ENCODE measurements at regions not wholly inside any gene's neighbourhood (a gene's known extent, or its start where the extent isn't known, plus 50 kb on each side); places are given as distances from the start of the nearest gene placed in this dataset.

DNA sequence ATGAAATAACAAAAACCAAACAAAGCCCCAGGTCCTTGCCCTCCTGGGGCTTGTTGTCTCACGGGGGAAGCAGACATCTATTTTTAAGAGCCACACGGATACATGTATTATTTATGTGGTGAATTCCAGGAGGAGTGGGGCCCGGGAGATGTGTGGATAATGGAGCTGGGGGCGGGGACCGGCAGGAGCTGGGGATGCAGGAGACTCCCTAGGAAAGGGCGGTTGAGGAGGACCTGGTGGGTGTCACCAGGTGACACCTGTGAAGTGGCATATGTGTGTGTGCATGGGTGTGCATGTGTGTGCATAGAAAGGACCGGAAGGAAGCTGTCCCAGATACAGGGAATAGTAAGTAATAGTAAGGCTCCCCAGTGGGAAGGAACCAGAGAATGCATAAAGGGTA lies 148.9 kb downstream of the URI1 start:
- Histone ChIP-seq H3K4ac (ENCODE audit: low read depth, low read length) (no peak overlapping the region), H2BK20ac (ENCODE audit: low read depth, low read length) (no peak overlapping the region), H3K27me3 (ENCODE audit: control insufficient read depth, insufficient read depth, low read length) (no peaks in the 10 kb centered on the region), H4K5ac (ENCODE audit: low read depth, low read length) (no peak overlapping the region), H3K4me3 (ENCODE audit: insufficient read depth, low read depth, low read length) (no peak overlapping the region), H3K9ac (ENCODE audit: low read depth, low read length) (no peak overlapping the region), H3K23ac (ENCODE audit: low read depth, low read length) (no peak overlapping the region), H2BK120ac (ENCODE audit: low read depth, low read length) (no peak overlapping the region), H3K9me1 (ENCODE audit: insufficient read depth, low read length) (no peaks in the 10 kb centered on the region), H3K4me1 (ENCODE audit: control insufficient read depth, insufficient read depth, low read length) (no peaks in the 10 kb centered on the region), H3K56ac (ENCODE audit: extremely low read depth, insufficient read depth, low read length) (no peak overlapping the region), H4K91ac (ENCODE audit: insufficient read depth, low read depth, low read length) (no peak overlapping the region), H3K79me1 (ENCODE audit: low read depth in 1 of 2, low read length in 2 of 2) (no peaks in the 10 kb centered on the region), H3K36me3 (ENCODE audit: control insufficient read depth, insufficient read depth, low read length) (no peaks in the 10 kb centered on the region), H3K14ac (replicated peaks; ENCODE audit: low read depth, low read length) (no peak overlapping the region), H2AFZ (replicated peaks; ENCODE audit: low read length, poor library complexity) (no peak overlapping the region), H4K20me1 (ENCODE audit: insufficient read depth, low read length) (no peaks in the 10 kb centered on the region), H3K9me3 (ENCODE audit: control insufficient read depth, insufficient read depth, low read length) (no peaks in the 10 kb centered on the region; the same call in 1 of the 2 replicates), H3K27ac (ENCODE audit: insufficient read depth, low read length) (no peak overlapping the region), H2AK9ac (replicated peaks; ENCODE audit: low read depth, low read length, poor library complexity) (no peak overlapping the region), H4K8ac (ENCODE audit: low read depth in 2 of 2, low read length in 2 of 2) (no peak overlapping the region), H2BK5ac (ENCODE audit: low read depth, low read length, poor library complexity, severe bottlenecking) (no peak overlapping the region), H3K18ac (ENCODE audit: low read depth, low read length) (no peak overlapping the region), H2BK15ac (ENCODE audit: low read depth, low read length) (no peak overlapping the region), H2AK5ac (ENCODE audit: low read depth, low read length) (no peak overlapping the region), H3K4me2 (ENCODE audit: low read depth, low read length) (no peak overlapping the region)
- 72% methylated on average over 2 of the region's 7 CpGs; no CpG with 5 or more reads in 1 of the 2 experiments for WGBS, 2 experiments (ENCODE audit: extremely low coverage in 2 of 2, insufficient read length in 1 of 2)
- dilution Hi-C loops (cut with HindIII; ENCODE audit: low sequenced_read_pairs, unreplicated experiment), result no loop called here
- ATAC-seq (ENCODE audit: low read depth) (no peak), DNase-seq (no peak)
- intact Hi-C loops (cut with micrococcal nuclease), result no loop called here
- BruUV-seq (replicated peaks), result no TSS peak
- in situ Hi-C loops (cut with MboI; ENCODE audit: low sequenced_read_pairs), result no loop called here
- TF ChIP-seq POLR2A (IDR thresholded peaks at IDR 0.05; ENCODE audit: low read depth, low read length), result no peak
- TF ChIP-seq CHD1 (IDR thresholded peaks at IDR 0.05; ENCODE audit: low read depth, low read length), result no peak
- TF ChIP-seq NFE2L2 (IDR thresholded peaks at IDR 0.05; ENCODE audit: low read depth, low read length), result no peak
- TF ChIP-seq MXI1 (IDR thresholded peaks at IDR 0.05; ENCODE audit: borderline replicate concordance, low read depth, low read length), result no peak
- no peak for TF ChIP-seq RFX5 (IDR thresholded peaks at IDR 0.05; ENCODE audit: low read depth, low read length)
- TF ChIP-seq FOS (IDR thresholded peaks at IDR 0.05; ENCODE audit: low read depth, low read length), result no peak
- TF ChIP-seq RAD21 (IDR thresholded peaks at IDR 0.05; ENCODE audit: low read length), result no peak
- TF ChIP-seq MAZ (IDR thresholded peaks at IDR 0.05; ENCODE audit: borderline replicate concordance, low read depth, low read length), result no peak
- TF ChIP-seq USF2 (IDR thresholded peaks at IDR 0.05; ENCODE audit: low read depth, low read length), result no peak
- no peak for TF ChIP-seq CTCF (conservative IDR thresholded peaks at IDR 0.05; ENCODE audit: low read depth, low read length)
- TF ChIP-seq BHLHE40 (IDR thresholded peaks at IDR 0.05; ENCODE audit: low read depth, low read length), result no peak
- TF ChIP-seq RCOR1 (IDR thresholded peaks at IDR 0.05; ENCODE audit: insufficient replicate concordance, low read length), result no peak
- TF ChIP-seq MAFK (IDR thresholded peaks at IDR 0.05; ENCODE audit: low read depth, low read length), result no peak
- ChIA-PET CTCF (no interaction called here), POLR2A (ENCODE audit: unreplicated experiment) (no interaction called here)

Data from IMR-90 (cell line).